Anterior cingulate cortex (tissue), 58 donors: ENCODE measurements at regions not wholly inside any gene's neighbourhood (a gene's known extent, or its start where the extent isn't known, plus 50 kb on each side); places are given as distances from the start of the nearest gene placed in this dataset.

ENCODE experiments used
- DNase-seq, 58 donors: peaks; one replicate each; lab custom pipeline; 2025; lab: John Stamatoyannopoulos, UW

GRCh38 chr20:20835897-20836296 lies 123.5 kb upstream of the RALGAPA2 start:
- no peak for DNase-seq

GRCh38 chr20:20834008-20834407 lies 121.6 kb upstream of the RALGAPA2 start:
- DNase-seq = no peak

- no peak for DNase-seq
Observed at GRCh38 chr20:20832715-20833114, 120.3 kb upstream of the RALGAPA2 start.

GRCh38 chr20:20831794-20832193 lies 119.3 kb upstream of the RALGAPA2 start:
- no peak for DNase-seq

GRCh38 chr20:20829681-20830080 lies 117.2 kb upstream of the RALGAPA2 start:
- no peak for DNase-seq

- DNase-seq = no peak
Observed at GRCh38 chr20:20827992-20828597, 115.7 kb upstream of the RALGAPA2 start.

- peak in 39 of 58 donors; percentile 2 to 69 (median 24) for DNase-seq
Observed at GRCh38 chr20:20824924-20825584, 112.6 kb upstream of the RALGAPA2 start.

GRCh38 chr20:20823476-20823881 lies 111.0 kb upstream of the RALGAPA2 start:
- DNase-seq = peak in 5 of 58 donors; percentile 7 to 16 (median 12)

GRCh38 chr20:20821484-20822260 lies 109.2 kb upstream of the RALGAPA2 start:
- no peak for DNase-seq

GRCh38 chr20:20820785-20821483 lies 108.5 kb upstream of the RALGAPA2 start:
- DNase-seq = peak in 5 of 58 donors; percentile 5 to 27 (median 10)

GRCh38 chr20:20820104-20820503 lies 107.7 kb upstream of the RALGAPA2 start:
- DNase-seq = peak in 5 of 58 donors; percentile 3 to 12 (median 6)

- no peak for DNase-seq
Observed at GRCh38 chr20:20816969-20817755, 104.7 kb upstream of the RALGAPA2 start.

GRCh38 chr20:20815711-20816455 lies 103.4 kb upstream of the RALGAPA2 start:
- no peak for DNase-seq

- no peak for DNase-seq
Observed at GRCh38 chr20:20814685-20815084, 102.2 kb upstream of the RALGAPA2 start.

GRCh38 chr20:20812136-20812535 lies 99.7 kb upstream of the RALGAPA2 start:
- DNase-seq = no peak

GRCh38 chr20:20808016-20808415 lies 95.6 kb upstream of the RALGAPA2 start:
- DNase-seq = no peak

GRCh38 chr20:20806121-20807095 lies 94.0 kb upstream of the RALGAPA2 start:
- DNase-seq = no peak

GRCh38 chr20:20803011-20803410 lies 90.6 kb upstream of the RALGAPA2 start:
- DNase-seq = no peak
